Fibroblast of skin of abdomen (primary cell): ENCODE measurements at regions not wholly inside any gene's neighbourhood (a gene's known extent, or its start where the extent isn't known, plus 50 kb on each side); places are given as distances from the start of the nearest gene placed in this dataset.
A peak's percentile ranks its signal among the peaks of the same experiment; 100 is the strongest.
"Not testable (repeated sequence)": the region's sequence is repeated elsewhere in the genome, so short reads cannot be mapped to it uniquely, and the experiment has no call there.

Experiments used
- DNase-seq: peaks from one replicate; pipeline ENCODE4 v3.0.0-alpha.2; 2013

- peak; percentile 67 for DNase-seq
These were observed 185.8 kb upstream of the CCN2 start for GRCh38 chr6:132136981-132137380.

GRCh38 chr6:132135409-132135808 lies 184.2 kb upstream of the CCN2 start:
- no peak for DNase-seq

GRCh38 chr6:132133736-132134445 lies 182.7 kb upstream of the CCN2 start:
- DNase-seq: peak; percentile 58

- peak; percentile 66 for DNase-seq
These were observed 181.9 kb upstream of the CCN2 start for GRCh38 chr6:132132924-132133639.

- DNase-seq: peak; percentile 50
These were observed 181.2 kb upstream of the CCN2 start for GRCh38 chr6:132132422-132132821.

GRCh38 chr6:132131758-132132157 lies 180.6 kb upstream of the CCN2 start:
- DNase-seq: peak; percentile 99

GRCh38 chr6:132131351-132131750 lies 180.2 kb upstream of the CCN2 start:
- no peak for DNase-seq

GRCh38 chr6:132130626-132131298 lies 179.6 kb upstream of the CCN2 start:
- DNase-seq: peak; percentile 74

GRCh38 chr6:132128424-132128823 lies 177.3 kb upstream of the CCN2 start:
- DNase-seq: no peak

- no peak for DNase-seq
These were observed 175.0 kb upstream of the CCN2 start for GRCh38 chr6:132126150-132126549.

GRCh38 chr6:132122871-132123270 lies 171.7 kb upstream of the CCN2 start:
- DNase-seq: peak; percentile 9

GRCh38 chr6:132122176-132122575 lies 171.0 kb upstream of the CCN2 start:
- no peak for DNase-seq

- no peak for DNase-seq
These were observed 167.0 kb upstream of the CCN2 start for GRCh38 chr6:132118144-132118543.

- DNase-seq: no peak
These were observed 164.7 kb upstream of the CCN2 start for GRCh38 chr6:132115714-132116366.

GRCh38 chr6:132114201-132114825 lies 163.1 kb upstream of the CCN2 start:
- peak; percentile 29 for DNase-seq

GRCh38 chr6:132109752-132110151 lies 158.6 kb upstream of the CCN2 start:
- DNase-seq: not testable (repeated sequence)

- DNase-seq: peak; percentile 13
These were observed 156.7 kb upstream of the CCN2 start for GRCh38 chr6:132107896-132108295.

- no peak for DNase-seq
These were observed 150.4 kb upstream of the CCN2 start for GRCh38 chr6:132101535-132101934.

GRCh38 chr6:132100388-132100990 lies 149.3 kb upstream of the CCN2 start:
- DNase-seq: no peak

- DNase-seq: no peak
These were observed 145.8 kb upstream of the CCN2 start for GRCh38 chr6:132096996-132097395.

- no peak for DNase-seq
These were observed 145.1 kb upstream of the CCN2 start for GRCh38 chr6:132096245-132096644.

- no peak for DNase-seq
These were observed 138.0 kb upstream of the CCN2 start for GRCh38 chr6:132089173-132089572.
